Endodermal cell (in vitro differentiated cells): ENCODE measurements at regions not wholly inside any gene's neighbourhood (a gene's known extent, or its start where the extent isn't known, plus 50 kb on each side); places are given as distances from the start of the nearest gene placed in this dataset.

Experiments used
- DNase-seq: peaks from one replicate; pipeline ENCODE4 v3.0.0-alpha.2; 2017
- H3K27ac ChIP-seq: 2 replicates; pipeline ENCODE4 v1.5.1; 2013; ENCODE audit warnings: mild to moderate bottlenecking, low read depth, low read length, moderate library complexity
- H3K27me3 ChIP-seq: 2 replicates; pipeline ENCODE4 v1.6.1; 2013; ENCODE audit warnings: mild to moderate bottlenecking, low read length, moderate library complexity; ENCODE audit not compliant: insufficient read depth, control insufficient read depth, poor library complexity, severe bottlenecking
- H3K36me3 ChIP-seq: 2 replicates; pipeline ENCODE4 v1.7.0; 2013; ENCODE audit warnings: mild to moderate bottlenecking, low read length, moderate library complexity; ENCODE audit not compliant: control insufficient read depth, insufficient read depth
- H3K4me1 ChIP-seq: one replicate; pipeline ENCODE4 v1.7.0; 2013; ENCODE audit warnings: low read length; ENCODE audit not compliant: control insufficient read depth, insufficient read depth
- H3K4me3 ChIP-seq: 2 replicates; pipeline ENCODE4 v1.5.1; 2013; ENCODE audit warnings: mild to moderate bottlenecking, low read length, moderate library complexity
- H3K9ac ChIP-seq: 2 replicates; pipeline ENCODE4 v1.6.1; 2013; ENCODE audit warnings: mild to moderate bottlenecking, low read length, moderate library complexity; ENCODE audit not compliant: poor library complexity, severe bottlenecking; ENCODE audit errors: extremely low read depth
- H3K9me3 ChIP-seq: 2 replicates; pipeline ENCODE4 v1.6.1; 2013; ENCODE audit warnings: mild to moderate bottlenecking, low read length, moderate library complexity; ENCODE audit not compliant: control insufficient read depth
- H3K27ac Mint-ChIP-seq: 2 replicates; pipeline ENCODE4 v1.8.0; 2020; ENCODE audit warnings: mixed read lengths
- H3K27me3 Mint-ChIP-seq: 2 replicates; pipeline ENCODE4 v1.8.0; 2021; ENCODE audit warnings: mild to moderate bottlenecking, mixed read lengths; ENCODE audit not compliant: insufficient read depth
- H3K36me3 Mint-ChIP-seq: 2 replicates; pipeline ENCODE4 v1.8.0; 2020; ENCODE audit warnings: low read depth, mixed read lengths
- H3K4me1 Mint-ChIP-seq: 2 replicates; pipeline ENCODE4 v1.8.0; 2020; ENCODE audit warnings: mixed read lengths
- H3K4me3 Mint-ChIP-seq: 2 replicates; pipeline ENCODE4 v1.8.0; 2020; ENCODE audit warnings: mild to moderate bottlenecking, moderate library complexity, mixed read lengths
- H3K9me3 Mint-ChIP-seq: 2 replicates; pipeline ENCODE4 v1.8.0; 2020; ENCODE audit warnings: mild to moderate bottlenecking, mixed read lengths
- CTCF ChIP-seq: fragments of 200-600 bp; sonication (generic); conservative IDR thresholded peaks from 2 replicates; pipeline ENCODE4 v1.5.0; 2021; ENCODE audit warnings: antibody characterized with exemption, mild to moderate bottlenecking
- WGBS, 2 experiments: methylation state at CpG; one replicate each; pipeline versions ENCODE4 v1.1.5 to v1.1.7; 2013; ENCODE audit warnings: missing lambda C conversion rate in 2 of 2, mixed read lengths in 1 of 2; ENCODE audit not compliant: insufficient coverage in 1 of 2, insufficient read length in 1 of 2; 5-methylcytosine and 5-hydroxymethylcytosine counted together

- H3K27me3 Mint-ChIP-seq, result peaks cover 73% of the 10 kb centered on the region
- peaks cover 59% of the 10 kb centered on the region for H3K27me3 ChIP-seq
- 83 to 100% methylated on average over 1 of the region's 1 CpG for WGBS, 2 experiments
Measured at GRCh38 chr10:118239236-118239630, 102.9 kb downstream of the FAM204A start.

GRCh38 chr10:118238573-118239235, 103.4 kb downstream of the FAM204A start:
- Histone ChIP-seq H3K4me1 (peaks cover 4% of the 10 kb centered on the region), H3K27ac (no peak overlapping the region), H3K36me3 (no peaks in the 10 kb centered on the region), H3K9ac (no peak overlapping the region), H3K27me3 (peaks cover 54% of the 10 kb centered on the region), H3K9me3 (no peaks in the 10 kb centered on the region), H3K4me3 (no peak overlapping the region)
- no peak overlapping the region for H3K4me3 Mint-ChIP-seq
- H3K36me3 Mint-ChIP-seq, result no peaks in the 10 kb centered on the region
- WGBS, 2 experiments, result 79 to 85% methylated on average over 8 to 12 of the region's 13 CpGs
- H3K4me1 Mint-ChIP-seq, result peaks cover 29% of the 10 kb centered on the region
- DNase-seq, result no peak
- no peak for TF ChIP-seq CTCF
- peaks cover 68% of the 10 kb centered on the region for H3K27me3 Mint-ChIP-seq
- no peak overlapping the region for H3K27ac Mint-ChIP-seq
- H3K9me3 Mint-ChIP-seq, result no peaks in the 10 kb centered on the region

More at GRCh38 chr10:118239236-118239630, 102.9 kb downstream of the FAM204A start:
- no peaks in the 10 kb centered on the region for H3K9me3 Mint-ChIP-seq
- no peak for TF ChIP-seq CTCF
- no peaks in the 10 kb centered on the region for H3K36me3 Mint-ChIP-seq
- H3K4me1 ChIP-seq, result peaks cover 4% of the 10 kb centered on the region
- H3K4me1 Mint-ChIP-seq, result peaks cover 31% of the 10 kb centered on the region
- H3K27ac ChIP-seq, result no peak overlapping the region
- no peak overlapping the region for H3K27ac Mint-ChIP-seq
- no peaks in the 10 kb centered on the region for H3K36me3 ChIP-seq
- DNase-seq, result no peak
- H3K9ac ChIP-seq, result no peak overlapping the region
- H3K9me3 ChIP-seq, result no peaks in the 10 kb centered on the region
- H3K4me3 ChIP-seq, result no peak overlapping the region
- no peak overlapping the region for H3K4me3 Mint-ChIP-seq

- Histone ChIP-seq H3K27me3 (peaks cover 46% of the 10 kb centered on the region), H3K9me3 (no peaks in the 10 kb centered on the region), H3K4me1 (peaks cover 4% of the 10 kb centered on the region), H3K4me3 (no peak overlapping the region), H3K36me3 (no peaks in the 10 kb centered on the region), H3K9ac (no peak overlapping the region), H3K27ac (no peak overlapping the region)
- H3K9me3 Mint-ChIP-seq, result peaks cover 4% of the 10 kb centered on the region
- peaks cover 29% of the 10 kb centered on the region for H3K4me1 Mint-ChIP-seq
- no peaks in the 10 kb centered on the region for H3K36me3 Mint-ChIP-seq
- no peak overlapping the region for H3K27ac Mint-ChIP-seq
- DNase-seq, result no peak
- 80 to 83% methylated on average over 1 to 5 of the region's 5 CpGs for WGBS, 2 experiments
- H3K27me3 Mint-ChIP-seq, result peaks cover 63% of the 10 kb centered on the region
- no peak overlapping the region for H3K4me3 Mint-ChIP-seq
- no peak for TF ChIP-seq CTCF
Measured at GRCh38 chr10:118237930-118238329, 104.2 kb downstream of the FAM204A start.
